ENCODE measurements at regions not wholly inside any gene's neighbourhood (a gene's known extent, or its start where the extent isn't known, plus 50 kb on each side); places are given as distances from the start of the nearest gene placed in this dataset.

- no peak for TF ChIP-seq POLR2A (IDR thresholded peaks at IDR 0.05)
- TF ChIP-seq, protein P1, sequence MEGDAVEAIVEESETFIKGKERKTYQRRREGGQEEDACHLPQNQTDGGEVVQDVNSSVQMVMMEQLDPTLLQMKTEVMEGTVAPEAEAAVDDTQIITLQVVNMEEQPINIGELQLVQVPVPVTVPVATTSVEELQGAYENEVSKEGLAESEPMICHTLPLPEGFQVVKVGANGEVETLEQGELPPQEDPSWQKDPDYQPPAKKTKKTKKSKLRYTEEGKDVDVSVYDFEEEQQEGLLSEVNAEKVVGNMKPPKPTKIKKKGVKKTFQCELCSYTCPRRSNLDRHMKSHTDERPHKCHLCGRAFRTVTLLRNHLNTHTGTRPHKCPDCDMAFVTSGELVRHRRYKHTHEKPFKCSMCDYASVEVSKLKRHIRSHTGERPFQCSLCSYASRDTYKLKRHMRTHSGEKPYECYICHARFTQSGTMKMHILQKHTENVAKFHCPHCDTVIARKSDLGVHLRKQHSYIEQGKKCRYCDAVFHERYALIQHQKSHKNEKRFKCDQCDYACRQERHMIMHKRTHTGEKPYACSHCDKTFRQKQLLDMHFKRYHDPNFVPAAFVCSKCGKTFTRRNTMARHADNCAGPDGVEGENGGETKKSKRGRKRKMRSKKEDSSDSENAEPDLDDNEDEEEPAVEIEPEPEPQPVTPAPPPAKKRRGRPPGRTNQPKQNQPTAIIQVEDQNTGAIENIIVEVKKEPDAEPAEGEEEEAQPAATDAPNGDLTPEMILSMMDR (IDR thresholded peaks at IDR 0.05): no peak
Measured at GRCh38 chr11:122309262-122309925, 193.4 kb upstream of the BLID start.

Measured in tibial nerve (tissue), 3 donors.